OCI-LY7 (cell line): ENCODE measurements at regions not wholly inside any gene's neighbourhood (a gene's known extent, or its start where the extent isn't known, plus 50 kb on each side); places are given as distances from the start of the nearest gene placed in this dataset.

ENCODE experiments used
- EZH2phosphoT487 ChIP-seq: fragments of 200-600 bp; sonication (generic); IDR thresholded peaks from 2 replicates; pipeline ENCODE4 v1.6.1; 2018; ENCODE audit warnings: low read depth, borderline replicate concordance, mild to moderate bottlenecking, mixed run types, antibody characterized with exemption, low read length, moderate library complexity, mixed read lengths
- TF ChIP-seq, protein P1 (sequence below): fragments of 200-600 bp; sonication (generic); conservative IDR thresholded peaks from 2 replicates; pipeline ENCODE4 v1.5.1; 2014; ENCODE audit warnings: mild to moderate bottlenecking, antibody characterized with exemption, low read length, moderate library complexity, mixed read lengths

DNA sequence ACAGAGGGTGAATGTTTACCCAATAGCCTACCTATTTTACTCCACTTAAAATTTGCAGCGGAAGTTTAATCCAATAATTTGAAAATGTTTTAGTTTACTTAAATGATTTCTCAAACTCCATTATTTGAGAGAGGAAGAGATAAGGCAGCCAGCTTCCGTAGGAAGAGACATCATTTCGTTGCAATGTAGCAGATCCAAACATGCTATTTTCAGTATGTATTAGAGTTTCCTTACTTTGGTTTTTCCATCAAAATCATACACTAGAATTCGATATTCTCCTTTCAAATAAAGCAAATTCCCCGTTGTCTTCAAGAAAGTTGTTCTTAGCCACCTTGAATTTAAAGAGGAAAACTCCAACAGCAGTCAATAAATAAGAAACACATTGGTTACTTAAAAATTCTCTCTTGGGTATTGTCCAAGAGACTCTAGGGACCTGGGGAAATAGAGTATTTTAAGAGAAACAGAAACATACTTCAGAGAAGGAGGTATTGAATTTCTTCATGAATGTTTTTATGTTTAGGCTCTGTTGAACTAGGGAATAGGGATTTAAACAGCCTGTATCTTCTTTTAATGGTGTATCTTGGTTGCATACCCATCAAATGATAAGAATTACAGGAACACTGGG is 324.5 kb upstream of the GBE1 start:
- TF ChIP-seq, protein P1, sequence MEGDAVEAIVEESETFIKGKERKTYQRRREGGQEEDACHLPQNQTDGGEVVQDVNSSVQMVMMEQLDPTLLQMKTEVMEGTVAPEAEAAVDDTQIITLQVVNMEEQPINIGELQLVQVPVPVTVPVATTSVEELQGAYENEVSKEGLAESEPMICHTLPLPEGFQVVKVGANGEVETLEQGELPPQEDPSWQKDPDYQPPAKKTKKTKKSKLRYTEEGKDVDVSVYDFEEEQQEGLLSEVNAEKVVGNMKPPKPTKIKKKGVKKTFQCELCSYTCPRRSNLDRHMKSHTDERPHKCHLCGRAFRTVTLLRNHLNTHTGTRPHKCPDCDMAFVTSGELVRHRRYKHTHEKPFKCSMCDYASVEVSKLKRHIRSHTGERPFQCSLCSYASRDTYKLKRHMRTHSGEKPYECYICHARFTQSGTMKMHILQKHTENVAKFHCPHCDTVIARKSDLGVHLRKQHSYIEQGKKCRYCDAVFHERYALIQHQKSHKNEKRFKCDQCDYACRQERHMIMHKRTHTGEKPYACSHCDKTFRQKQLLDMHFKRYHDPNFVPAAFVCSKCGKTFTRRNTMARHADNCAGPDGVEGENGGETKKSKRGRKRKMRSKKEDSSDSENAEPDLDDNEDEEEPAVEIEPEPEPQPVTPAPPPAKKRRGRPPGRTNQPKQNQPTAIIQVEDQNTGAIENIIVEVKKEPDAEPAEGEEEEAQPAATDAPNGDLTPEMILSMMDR = no peak
- TF ChIP-seq EZH2phosphoT487 = no peak
